ENCODE measurements at regions not wholly inside any gene's neighbourhood (a gene's known extent, or its start where the extent isn't known, plus 50 kb on each side); places are given as distances from the start of the nearest gene placed in this dataset.

DNA sequence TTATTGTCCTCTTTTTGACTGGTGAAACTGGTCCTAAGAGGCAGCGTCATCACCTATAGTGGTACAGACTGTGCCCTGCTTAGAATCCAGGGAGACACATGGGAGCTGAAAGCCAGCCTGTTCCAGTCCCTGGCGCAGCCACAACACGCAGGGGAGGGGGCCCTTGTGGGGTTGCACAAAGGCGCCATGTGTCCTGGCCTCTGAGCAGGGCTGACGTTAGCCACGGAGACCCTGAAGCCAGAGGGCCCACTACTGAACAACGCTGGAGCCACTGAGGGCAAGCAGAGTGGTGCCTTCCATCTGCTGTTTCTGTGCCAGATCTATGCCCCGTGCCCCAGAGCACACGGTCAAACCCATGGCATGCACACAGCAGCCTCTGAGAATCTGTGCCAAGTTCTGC lies 147.3 kb downstream of the ACTL7B start:
- Histone ChIP-seq H3K23ac (ENCODE audit: insufficient read length, low read depth, low read length) (no peak overlapping the region), H2BK20ac (ENCODE audit: low read depth, low read length, poor library complexity, severe bottlenecking) (no peak overlapping the region), H3K79me1 (ENCODE audit: insufficient read depth, low read depth, low read length, poor library complexity, severe bottlenecking) (no peaks in the 10 kb centered on the region), H3K56ac (ENCODE audit: insufficient read length, low read depth, low read length) (no peak overlapping the region), H2BK15ac (ENCODE audit: low read depth, low read length) (no peak overlapping the region), H2BK12ac (ENCODE audit: insufficient read length, low read depth, low read length) (no peak overlapping the region), H3K27me3 (ENCODE audit: insufficient read depth, low read length) (no peaks in the 10 kb centered on the region), H2BK5ac (ENCODE audit: insufficient read length, low read length) (no peak overlapping the region), H4K20me1 (ENCODE audit: control insufficient read depth, insufficient read depth, insufficient read length) (no peaks in the 10 kb centered on the region), H3K23me2 (ENCODE audit: insufficient read length, low read depth, low read length, poor library complexity, severe bottlenecking) (no peaks in the 10 kb centered on the region), H3K4me1 (ENCODE audit: insufficient read depth, low read length) (no peaks in the 10 kb centered on the region; the same call in 1 of the 2 replicates), H2BK120ac (ENCODE audit: low read depth, low read length, poor library complexity, severe bottlenecking) (no peak overlapping the region), H3K9me3 (ENCODE audit: control insufficient read depth, low read depth, low read length) (no peaks in the 10 kb centered on the region), H3K4me2 (ENCODE audit: insufficient read depth, insufficient read length, low read length) (no peak overlapping the region), H3T11ph (ENCODE audit: low read length) (no peak overlapping the region), H3K14ac (ENCODE audit: insufficient read depth, low read length) (no peak overlapping the region; the same call in 1 of the 2 replicates), H2AK5ac (ENCODE audit: insufficient read length, low read length) (no peak overlapping the region), H4K91ac (ENCODE audit: insufficient read length, low read depth, low read length) (no peak overlapping the region), H4K8ac (replicated peaks; ENCODE audit: insufficient read length, low read depth, low read length) (no peak overlapping the region), H2AFZ (ENCODE audit: low read length) (no peak overlapping the region), H3K18ac (ENCODE audit: insufficient read length, low read depth, low read length) (no peak overlapping the region), H3K9ac (ENCODE audit: extremely low read depth, insufficient read length, low read length) (no peak overlapping the region), H3K79me2 (ENCODE audit: insufficient read depth, low read length) (no peaks in the 10 kb centered on the region), H4K5ac (ENCODE audit: insufficient read length, low read depth, low read length) (no peak overlapping the region), H3K27ac (ENCODE audit: insufficient read length, low read depth, low read length) (no peak overlapping the region), H3K4ac (ENCODE audit: low read depth, low read length) (no peak overlapping the region)
- no CpG with 5 or more reads among the region's 9 CpGs for WGBS (ENCODE audit: extremely low coverage, insufficient read length, low lambda C conversion rate)
- TF ChIP-seq, protein P1, sequence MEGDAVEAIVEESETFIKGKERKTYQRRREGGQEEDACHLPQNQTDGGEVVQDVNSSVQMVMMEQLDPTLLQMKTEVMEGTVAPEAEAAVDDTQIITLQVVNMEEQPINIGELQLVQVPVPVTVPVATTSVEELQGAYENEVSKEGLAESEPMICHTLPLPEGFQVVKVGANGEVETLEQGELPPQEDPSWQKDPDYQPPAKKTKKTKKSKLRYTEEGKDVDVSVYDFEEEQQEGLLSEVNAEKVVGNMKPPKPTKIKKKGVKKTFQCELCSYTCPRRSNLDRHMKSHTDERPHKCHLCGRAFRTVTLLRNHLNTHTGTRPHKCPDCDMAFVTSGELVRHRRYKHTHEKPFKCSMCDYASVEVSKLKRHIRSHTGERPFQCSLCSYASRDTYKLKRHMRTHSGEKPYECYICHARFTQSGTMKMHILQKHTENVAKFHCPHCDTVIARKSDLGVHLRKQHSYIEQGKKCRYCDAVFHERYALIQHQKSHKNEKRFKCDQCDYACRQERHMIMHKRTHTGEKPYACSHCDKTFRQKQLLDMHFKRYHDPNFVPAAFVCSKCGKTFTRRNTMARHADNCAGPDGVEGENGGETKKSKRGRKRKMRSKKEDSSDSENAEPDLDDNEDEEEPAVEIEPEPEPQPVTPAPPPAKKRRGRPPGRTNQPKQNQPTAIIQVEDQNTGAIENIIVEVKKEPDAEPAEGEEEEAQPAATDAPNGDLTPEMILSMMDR (conservative IDR thresholded peaks at IDR 0.05): no peak
- Mint-ChIP-seq H3K36me3 (ENCODE audit: insufficient read depth in 1 of 3, low read depth in 3 of 3) (0 out of 7 replicates have a peak, but pooled peaks cover 0 to 3% (median 0%) of the 10 kb centered on the region in 3 experiments), H3K27me3 (ENCODE audit: low read depth) (no peaks in the 10 kb centered on the region), H3K4me1 (peaks cover 9% of the 10 kb centered on the region in 2 experiments), H3K27ac (0 out of 7 replicates have a peak overlapping the region, but pooled peaks of 1 of the 3 experiments have one; percentile 40), H3K4me3 (no peak overlapping the region), H3K9me3 (peaks cover 0 to 2% of the 10 kb centered on the region in 2 experiments; a peak in 4 of 5 replicates)
- DNase-seq: no peak
